ENCODE measurements at regions not wholly inside any gene's neighbourhood (a gene's known extent, or its start where the extent isn't known, plus 50 kb on each side); places are given as distances from the start of the nearest gene placed in this dataset.

GRCh38 chr20:7748624-7749023 lies 191.6 kb downstream of the HAO1 start:
- no peak for TF ChIP-seq CTCF (IDR thresholded peaks at IDR 0.05; ENCODE audit: partially characterized antibody, unreplicated experiment)

GRCh38 chr20:7754102-7754501 lies 186.2 kb downstream of the HAO1 start:
- DNase-seq = no peak
- H3K4me1 Mint-ChIP-seq (ENCODE audit: low read depth, unreplicated experiment) = no peaks in the 10 kb centered on the region
- H3K27ac Mint-ChIP-seq (ENCODE audit: unreplicated experiment) = no peak overlapping the region
- no peak for TF ChIP-seq CTCF (IDR thresholded peaks at IDR 0.05; ENCODE audit: partially characterized antibody, unreplicated experiment)
- H3K9me3 Mint-ChIP-seq (ENCODE audit: unreplicated experiment) = no peaks in the 10 kb centered on the region
- H3K4me3 Mint-ChIP-seq (ENCODE audit: unreplicated experiment) = no peak overlapping the region
- no peaks in the 10 kb centered on the region for H3K36me3 Mint-ChIP-seq (ENCODE audit: unreplicated experiment)
- no peaks in the 10 kb centered on the region for H3K27me3 Mint-ChIP-seq (ENCODE audit: unreplicated experiment)

More at GRCh38 chr20:7748624-7749023, 191.6 kb downstream of the HAO1 start:
- Mint-ChIP-seq H3K4me3 (ENCODE audit: unreplicated experiment) (no peak overlapping the region), H3K36me3 (ENCODE audit: unreplicated experiment) (no peaks in the 10 kb centered on the region), H3K4me1 (ENCODE audit: low read depth, unreplicated experiment) (no peaks in the 10 kb centered on the region), H3K9me3 (ENCODE audit: unreplicated experiment) (no peaks in the 10 kb centered on the region), H3K27ac (ENCODE audit: unreplicated experiment) (no peak overlapping the region), H3K27me3 (ENCODE audit: unreplicated experiment) (no peaks in the 10 kb centered on the region)
- DNase-seq = no peak

- Mint-ChIP-seq H3K4me3 (ENCODE audit: unreplicated experiment) (no peak overlapping the region), H3K4me1 (ENCODE audit: low read depth, unreplicated experiment) (no peaks in the 10 kb centered on the region), H3K9me3 (ENCODE audit: unreplicated experiment) (no peaks in the 10 kb centered on the region), H3K27me3 (ENCODE audit: unreplicated experiment) (no peaks in the 10 kb centered on the region), H3K27ac (ENCODE audit: unreplicated experiment) (no peak overlapping the region), H3K36me3 (ENCODE audit: unreplicated experiment) (no peaks in the 10 kb centered on the region)
- TF ChIP-seq CTCF (IDR thresholded peaks at IDR 0.05; ENCODE audit: partially characterized antibody, unreplicated experiment) = no peak
- no peak for DNase-seq
These were observed 181.9 kb downstream of the HAO1 start for GRCh38 chr20:7758406-7758805.

GRCh38 chr20:7760247-7761031 lies 179.8 kb downstream of the HAO1 start:
- no peak for TF ChIP-seq CTCF (IDR thresholded peaks at IDR 0.05; ENCODE audit: partially characterized antibody, unreplicated experiment)
- Mint-ChIP-seq H3K27me3 (ENCODE audit: unreplicated experiment) (no peaks in the 10 kb centered on the region), H3K27ac (ENCODE audit: unreplicated experiment) (no peak overlapping the region), H3K4me1 (ENCODE audit: low read depth, unreplicated experiment) (no peaks in the 10 kb centered on the region), H3K4me3 (ENCODE audit: unreplicated experiment) (no peak overlapping the region), H3K36me3 (ENCODE audit: unreplicated experiment) (no peaks in the 10 kb centered on the region), H3K9me3 (ENCODE audit: unreplicated experiment) (no peaks in the 10 kb centered on the region)
- no peak for DNase-seq

GRCh38 chr20:7765221-7765620 lies 175.0 kb downstream of the HAO1 start:
- DNase-seq = no peak
- Mint-ChIP-seq H3K4me1 (ENCODE audit: low read depth, unreplicated experiment) (no peaks in the 10 kb centered on the region), H3K27me3 (ENCODE audit: unreplicated experiment) (peaks cover 1% of the 10 kb centered on the region), H3K27ac (ENCODE audit: unreplicated experiment) (no peak overlapping the region), H3K36me3 (ENCODE audit: unreplicated experiment) (no peaks in the 10 kb centered on the region), H3K9me3 (ENCODE audit: unreplicated experiment) (no peaks in the 10 kb centered on the region), H3K4me3 (ENCODE audit: unreplicated experiment) (no peak overlapping the region)
- no peak for TF ChIP-seq CTCF (IDR thresholded peaks at IDR 0.05; ENCODE audit: partially characterized antibody, unreplicated experiment)
